Subcutaneous abdominal adipose tissue (tissue), 5 donors: ENCODE measurements at regions not wholly inside any gene's neighbourhood (a gene's known extent, or its start where the extent isn't known, plus 50 kb on each side); places are given as distances from the start of the nearest gene placed in this dataset.

ENCODE experiments used
- H3K27ac ChIP-seq: one replicate; pipeline ENCODE4 v1.7.0; 2013; ENCODE audit warnings: low read depth, mild to moderate bottlenecking, inconsistent platforms, low read length, moderate library complexity
- H3K27me3 ChIP-seq, 5 donors: one replicate each; pipeline ENCODE4 v1.7.0; 2013; ENCODE audit warnings: low read length in 5 of 5, inconsistent platforms in 1 of 5; ENCODE audit not compliant: control insufficient read depth in 5 of 5, insufficient read depth in 4 of 5
- H3K36me3 ChIP-seq, 5 donors: one replicate each; pipeline ENCODE4 v1.7.0; 2013; ENCODE audit warnings: low read length in 5 of 5; ENCODE audit not compliant: control insufficient read depth in 5 of 5, insufficient read depth in 5 of 5
- H3K4me1 ChIP-seq, 5 donors: one replicate each; pipeline ENCODE4 v1.7.0; 2013; ENCODE audit warnings: low read length in 5 of 5, mild to moderate bottlenecking in 3 of 5, moderate library complexity in 1 of 5; ENCODE audit not compliant: control insufficient read depth in 5 of 5, insufficient read depth in 5 of 5
- H3K4me3 ChIP-seq, 5 donors: one replicate each; pipeline ENCODE4 v1.7.0; 2013; ENCODE audit warnings: low read length in 5 of 5, low read depth in 1 of 5
- H3K9ac ChIP-seq, 5 donors: one replicate each; pipeline ENCODE4 v1.7.0; 2013; ENCODE audit warnings: low read length in 5 of 5, mild to moderate bottlenecking in 4 of 5, moderate library complexity in 3 of 5
- H3K9me3 ChIP-seq, 5 donors: one replicate each; pipeline ENCODE4 v1.7.0; 2013; ENCODE audit warnings: low read length in 5 of 5; ENCODE audit not compliant: control insufficient read depth in 5 of 5
- donor health status: healthy.
- donor health status: healthy.
- donor health status: healthy.
- donor health status: healthy.
- donor health status: healthy.

GRCh38 chr21:19124691-19125090, 721.1 kb upstream of the TMPRSS15 start:
- H3K9me3 ChIP-seq: peaks cover 0 to 4% (median 0%) of the 10 kb centered on the region in 5 donors
- no peaks in the 10 kb centered on the region for H3K36me3 ChIP-seq
- no peak overlapping the region for H3K27ac ChIP-seq
- no peak overlapping the region for H3K9ac ChIP-seq
- H3K4me1 ChIP-seq: no peaks in the 10 kb centered on the region
- H3K4me3 ChIP-seq: no peak overlapping the region
- H3K27me3 ChIP-seq: no peaks in the 10 kb centered on the region

DNA sequence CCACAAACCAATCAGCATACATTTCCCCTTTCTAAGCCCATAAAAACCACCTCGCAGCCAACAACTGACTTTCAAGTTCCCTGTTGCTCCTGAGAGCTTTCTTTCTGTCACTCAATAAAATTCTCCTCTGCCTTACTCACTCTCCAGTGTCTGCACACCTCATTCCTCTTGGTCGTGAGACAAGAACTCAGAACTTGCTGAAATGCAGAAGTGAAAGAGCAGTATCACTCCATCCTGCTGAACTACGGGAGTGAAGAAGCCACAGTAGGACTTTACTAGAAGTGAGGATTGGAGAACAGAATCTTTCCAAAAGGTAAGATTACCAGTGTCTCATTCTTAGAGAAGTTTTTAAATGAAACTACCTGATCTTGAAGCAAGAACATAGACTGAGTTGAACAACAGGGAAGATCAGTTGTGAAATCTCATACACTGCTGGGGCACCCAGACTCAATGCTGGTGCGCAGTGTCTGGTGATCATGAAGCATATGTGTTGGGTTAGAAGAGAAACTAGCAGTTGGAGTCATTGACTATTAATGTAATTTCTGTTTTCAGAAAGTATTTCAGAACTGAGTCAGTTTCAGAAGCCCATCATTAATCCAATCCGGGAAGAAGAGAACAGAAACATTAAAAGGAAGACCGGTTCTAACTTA, 726.9 kb upstream of the TMPRSS15 start:
- no peak overlapping the region for H3K4me3 ChIP-seq
- H3K36me3 ChIP-seq: no peaks in the 10 kb centered on the region
- H3K4me1 ChIP-seq: no peaks in the 10 kb centered on the region
- peaks cover 0 to 7% (median 0%) of the 10 kb centered on the region in 5 donors for H3K9me3 ChIP-seq
- no peak overlapping the region for H3K9ac ChIP-seq
- no peaks in the 10 kb centered on the region for H3K27me3 ChIP-seq
- no peak overlapping the region for H3K27ac ChIP-seq

DNA sequence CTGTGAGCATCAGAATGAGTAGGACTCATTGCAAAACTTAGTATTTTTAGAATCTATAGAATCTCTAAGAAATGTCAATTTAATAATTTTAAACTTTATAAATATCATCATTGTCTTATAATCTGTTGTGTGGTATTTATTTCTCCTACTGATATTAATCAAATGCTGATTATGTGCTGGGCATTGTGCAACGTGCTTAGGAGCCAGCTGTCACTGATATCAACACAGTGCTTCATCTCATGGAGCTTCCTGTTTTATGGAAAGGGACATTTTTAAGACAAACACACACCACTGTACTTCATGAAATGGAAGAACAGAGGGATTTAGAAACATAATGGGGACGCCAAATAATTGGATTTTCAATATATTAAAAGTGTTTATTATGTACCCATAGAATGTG, 737.9 kb upstream of the TMPRSS15 start:
- H3K36me3 ChIP-seq: no peaks in the 10 kb centered on the region
- peaks cover 0 to 5% (median 0%) of the 10 kb centered on the region in 5 donors for H3K9me3 ChIP-seq
- no peak overlapping the region for H3K27ac ChIP-seq
- no peaks in the 10 kb centered on the region for H3K4me1 ChIP-seq
- no peaks in the 10 kb centered on the region for H3K27me3 ChIP-seq
- H3K4me3 ChIP-seq: no peak overlapping the region
- no peak overlapping the region for H3K9ac ChIP-seq

DNA sequence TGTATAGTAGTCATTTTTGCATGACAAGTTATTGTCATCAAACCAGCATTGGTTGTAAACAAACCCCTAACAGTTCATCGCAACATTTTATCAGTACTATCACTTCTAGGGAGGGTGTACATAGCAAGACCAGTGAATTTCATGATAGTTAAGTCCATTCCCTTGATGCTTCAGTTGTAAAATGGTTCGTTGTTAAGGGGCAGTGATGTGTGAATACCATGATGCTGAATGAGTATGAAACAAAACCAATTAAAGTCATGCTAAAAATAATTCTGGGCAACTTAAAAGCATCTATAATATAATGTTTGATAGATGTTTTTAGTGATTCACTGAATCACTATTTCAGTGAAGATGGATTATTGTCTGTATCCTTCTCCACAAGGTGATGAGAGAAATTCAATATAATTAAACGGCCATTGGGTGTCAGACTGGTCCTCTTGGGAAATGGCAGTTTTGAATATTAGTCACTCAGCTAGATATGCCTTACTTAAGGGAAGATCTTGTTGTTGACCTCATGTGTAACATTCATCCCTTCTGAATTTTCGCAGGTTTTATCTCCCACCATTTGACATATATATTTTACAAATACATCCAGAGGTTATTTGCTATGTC, 742.2 kb upstream of the TMPRSS15 start:
- Histone ChIP-seq H3K36me3 (no peaks in the 10 kb centered on the region), H3K9me3 (peaks cover 0 to 6% (median 0%) of the 10 kb centered on the region in 5 donors), H3K27ac (no peak overlapping the region), H3K4me1 (no peaks in the 10 kb centered on the region), H3K9ac (no peak overlapping the region), H3K4me3 (no peak overlapping the region), H3K27me3 (no peaks in the 10 kb centered on the region)

- no peaks in the 10 kb centered on the region for H3K4me1 ChIP-seq
- H3K27ac ChIP-seq: no peak overlapping the region
- H3K9ac ChIP-seq: no peak overlapping the region
- peaks cover 0 to 6% (median 0%) of the 10 kb centered on the region in 5 donors for H3K9me3 ChIP-seq
- H3K27me3 ChIP-seq: no peaks in the 10 kb centered on the region
- no peak overlapping the region for H3K4me3 ChIP-seq
- no peaks in the 10 kb centered on the region for H3K36me3 ChIP-seq
Observed at GRCh38 chr21:19148056-19148455, 744.5 kb upstream of the TMPRSS15 start.

GRCh38 chr21:19171585-19171984, 768.0 kb upstream of the TMPRSS15 start:
- H3K9ac ChIP-seq: no peak overlapping the region
- H3K27ac ChIP-seq: no peak overlapping the region
- H3K4me3 ChIP-seq: no peak overlapping the region
- no peaks in the 10 kb centered on the region for H3K36me3 ChIP-seq
- no peaks in the 10 kb centered on the region for H3K27me3 ChIP-seq
- no peaks in the 10 kb centered on the region for H3K4me1 ChIP-seq
- no peaks in the 10 kb centered on the region for H3K9me3 ChIP-seq

DNA sequence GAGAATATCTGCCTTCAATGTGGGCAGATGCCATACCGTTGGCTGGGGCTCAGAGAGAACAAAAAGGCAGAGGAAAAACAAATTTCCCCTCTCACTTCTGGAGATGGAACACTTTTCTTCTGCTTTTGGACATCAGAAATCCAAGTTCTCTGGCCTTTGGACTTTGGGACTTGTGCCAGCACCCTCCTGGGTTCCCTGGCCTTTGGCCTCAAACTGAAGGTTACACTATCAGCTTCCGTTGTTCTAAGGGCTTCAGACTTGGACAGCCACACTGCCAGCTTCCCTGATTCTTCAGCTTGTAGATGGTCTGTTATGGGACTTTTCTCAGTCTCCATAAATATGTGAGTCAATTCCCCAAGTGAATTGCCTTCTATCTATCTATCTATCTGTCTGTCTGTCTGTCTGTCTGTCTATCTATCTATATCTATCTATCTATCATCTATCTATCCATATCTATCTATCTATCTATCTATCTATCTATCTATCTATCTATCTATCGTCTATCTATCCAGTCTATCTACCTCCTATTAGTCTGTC, 778.1 kb upstream of the TMPRSS15 start:
- no peak overlapping the region for H3K27ac ChIP-seq
- H3K27me3 ChIP-seq: no peaks in the 10 kb centered on the region
- H3K36me3 ChIP-seq: no peaks in the 10 kb centered on the region
- H3K9me3 ChIP-seq: no peaks in the 10 kb centered on the region
- no peaks in the 10 kb centered on the region for H3K4me1 ChIP-seq
- no peak overlapping the region for H3K4me3 ChIP-seq
- no peak overlapping the region for H3K9ac ChIP-seq

DNA sequence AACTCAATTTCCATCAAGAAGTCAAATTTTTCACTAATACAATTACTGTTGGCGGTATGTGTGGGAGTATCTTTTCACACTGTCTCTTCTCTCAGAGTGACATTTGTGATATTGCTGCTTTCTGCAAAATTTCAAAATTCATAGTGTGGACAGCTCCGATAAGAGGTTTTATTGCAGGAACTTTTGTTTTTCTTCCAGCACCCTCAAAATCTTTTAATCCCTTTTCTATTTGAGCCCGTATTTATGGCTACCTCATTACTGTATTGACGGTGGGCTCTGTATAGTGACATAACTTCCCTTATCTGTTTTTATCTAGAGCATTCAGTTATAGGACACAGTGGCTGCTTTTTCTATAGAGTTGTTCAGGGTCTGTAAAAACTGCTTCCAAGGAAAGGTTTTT, 794.4 kb upstream of the TMPRSS15 start:
- no peaks in the 10 kb centered on the region for H3K27me3 ChIP-seq
- H3K9ac ChIP-seq: no peak overlapping the region
- peaks cover 0 to 2% (median 0%) of the 10 kb centered on the region in 5 donors for H3K9me3 ChIP-seq
- no peak overlapping the region for H3K4me3 ChIP-seq
- no peak overlapping the region for H3K27ac ChIP-seq
- H3K36me3 ChIP-seq: no peaks in the 10 kb centered on the region
- no peaks in the 10 kb centered on the region for H3K4me1 ChIP-seq

DNA sequence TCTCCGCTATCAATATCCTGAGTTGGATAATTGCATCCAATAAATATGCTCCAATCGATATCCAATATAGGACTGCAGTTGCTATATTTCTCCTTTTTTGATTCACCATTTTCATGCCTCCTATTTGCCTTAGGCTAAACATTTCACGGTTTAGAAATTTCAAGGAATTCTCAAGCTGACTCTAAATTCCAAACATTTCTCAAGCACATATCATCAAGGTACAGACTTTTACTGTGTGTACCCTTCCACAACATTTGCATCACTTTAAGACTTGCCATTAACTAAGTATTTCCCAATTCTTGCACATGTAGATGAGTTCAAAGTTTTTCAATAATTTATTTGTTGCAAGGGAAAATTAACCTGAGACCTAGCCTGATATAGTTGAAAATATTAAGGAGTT, 795.2 kb upstream of the TMPRSS15 start:
- no peak overlapping the region for H3K9ac ChIP-seq
- no peak overlapping the region for H3K27ac ChIP-seq
- H3K4me3 ChIP-seq: no peak overlapping the region
- no peaks in the 10 kb centered on the region for H3K27me3 ChIP-seq
- H3K36me3 ChIP-seq: no peaks in the 10 kb centered on the region
- peaks cover 0 to 2% (median 0%) of the 10 kb centered on the region in 5 donors for H3K9me3 ChIP-seq
- no peaks in the 10 kb centered on the region for H3K4me1 ChIP-seq

DNA sequence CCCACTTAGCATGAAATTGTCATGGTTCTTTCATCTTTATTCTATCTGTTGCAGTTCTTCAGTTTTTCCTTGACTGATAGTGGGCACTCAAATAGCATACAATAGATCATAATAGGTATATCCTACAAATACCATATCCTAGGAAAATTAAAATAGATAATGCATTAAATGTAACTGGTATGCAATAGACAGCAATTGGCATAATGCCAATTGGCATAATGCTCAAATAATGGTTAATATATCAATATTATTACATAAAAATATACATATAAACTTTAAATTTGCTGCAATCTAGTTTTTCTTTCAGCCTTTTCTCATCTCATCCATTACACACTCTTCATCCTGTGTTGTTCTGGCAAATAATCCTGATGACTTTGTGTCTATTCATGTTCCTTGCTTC, 814.6 kb upstream of the TMPRSS15 start:
- no peaks in the 10 kb centered on the region for H3K27me3 ChIP-seq
- H3K4me1 ChIP-seq: no peaks in the 10 kb centered on the region
- no peak overlapping the region for H3K4me3 ChIP-seq
- no peak overlapping the region for H3K9ac ChIP-seq
- H3K27ac ChIP-seq: no peak overlapping the region
- H3K9me3 ChIP-seq: no peaks in the 10 kb centered on the region
- no peaks in the 10 kb centered on the region for H3K36me3 ChIP-seq
